HEK293T (cell line): ENCODE measurements at regions not wholly inside any gene's neighbourhood (a gene's known extent, or its start where the extent isn't known, plus 50 kb on each side); places are given as distances from the start of the nearest gene placed in this dataset.

Experiments
- CTCF ChIA-PET: fragments of 350-600 bp; formaldehyde crosslinking; extraction: SDS; loops from one replicate; lab custom pipeline; 2021; ENCODE audit warnings: antibody characterized with exemption, inconsistent platforms; lab: Yijun Ruan, JAX
- POLR2A ChIA-PET: fragments of 350-600 bp; formaldehyde crosslinking; extraction: SDS; loops from one replicate; lab custom pipeline; 2020; ENCODE audit warnings: antibody characterized with exemption, inconsistent platforms; lab: Yijun Ruan, JAX
- DNase-seq: peaks from one replicate; pipeline ENCODE4 v3.0.0; 2012; ENCODE audit warnings: mixed read lengths; ENCODE audit errors: extremely low spot score
- ARNT ChIP-seq: fragments of 450-650 bp; IDR thresholded peaks from 2 replicates; pipeline ENCODE4 v1.6.1; 2017; ENCODE audit warnings: mild to moderate bottlenecking
- BHLHE40 ChIP-seq: fragments of 450-650 bp; IDR thresholded peaks from 2 replicates; pipeline ENCODE4 v1.6.1; 2016; ENCODE audit warnings: mild to moderate bottlenecking, moderate library complexity, borderline replicate concordance
- CTBP1 ChIP-seq: fragments of 450-650 bp; IDR thresholded peaks from 2 replicates; pipeline ENCODE4 v1.6.1; 2016; ENCODE audit warnings: borderline replicate concordance
- ELF4 ChIP-seq: fragments of 450-650 bp; IDR thresholded peaks from 2 replicates; pipeline ENCODE4 v1.6.1; 2017; ENCODE audit warnings: antibody characterized with exemption
- FOXA1 ChIP-seq: fragments of 450-650 bp; IDR thresholded peaks from 2 replicates; pipeline ENCODE4 v1.6.1; 2016; ENCODE audit warnings: mild to moderate bottlenecking
- FOXK2 ChIP-seq: fragments of 450-650 bp; IDR thresholded peaks from 2 replicates; pipeline ENCODE4 v1.6.1; 2016; ENCODE audit warnings: mild to moderate bottlenecking
- FOXM1 ChIP-seq: fragments of 450-650 bp; IDR thresholded peaks from 2 replicates; pipeline ENCODE4 v1.6.1; 2017; ENCODE audit warnings: mild to moderate bottlenecking, borderline replicate concordance
- HDGF ChIP-seq: fragments of 450-650 bp; IDR thresholded peaks from 2 replicates; pipeline ENCODE4 v1.6.1; 2017; ENCODE audit warnings: antibody characterized with exemption, borderline replicate concordance
- L3MBTL2 ChIP-seq: fragments of 450-650 bp; conservative IDR thresholded peaks from 2 replicates; pipeline ENCODE4 v1.6.1; 2016; ENCODE audit warnings: mild to moderate bottlenecking
- LEF1 ChIP-seq: fragments of 450-650 bp; IDR thresholded peaks from 2 replicates; pipeline ENCODE4 v1.6.1; 2017; ENCODE audit warnings: mild to moderate bottlenecking, borderline replicate concordance
- NFRKB ChIP-seq: fragments of 450-650 bp; IDR thresholded peaks from 2 replicates; pipeline ENCODE4 v1.6.1; 2016; ENCODE audit warnings: mild to moderate bottlenecking, moderate library complexity
- PKNOX1 ChIP-seq: fragments of 450-650 bp; IDR thresholded peaks from 2 replicates; pipeline ENCODE4 v1.6.1; 2016
- SP1 ChIP-seq: fragments of 450-650 bp; IDR thresholded peaks from 2 replicates; pipeline ENCODE4 v1.6.1; 2017
- SUZ12 ChIP-seq: fragments of 450-650 bp; IDR thresholded peaks from 2 replicates; pipeline ENCODE4 v1.6.1; 2016; ENCODE audit warnings: mild to moderate bottlenecking
- TARDBP ChIP-seq: fragments of 450-650 bp; IDR thresholded peaks from 2 replicates; pipeline ENCODE4 v1.6.1; 2016
- ZNF384 ChIP-seq: fragments of 450-650 bp; IDR thresholded peaks from 2 replicates; pipeline ENCODE4 v1.6.1; 2016

GRCh38 chr22:22082960-22083359 lies 100.4 kb upstream of the TOP3B start:
- no peak for DNase-seq
- TF ChIP-seq PKNOX1 = no peak
- TF ChIP-seq FOXA1 = no peak
- no peak for TF ChIP-seq CTBP1
- no peak for TF ChIP-seq L3MBTL2
- TF ChIP-seq ARNT = no peak
- no peak for TF ChIP-seq HDGF
- POLR2A ChIA-PET = no interaction called here
- CTCF ChIA-PET = interaction anchor here (1.3 kb wide), 1 partner anchor 17 kb away, joined by 3 read pairs; no protein-coding TSS in a partner anchor

- DNase-seq = no peak
- ChIA-PET CTCF (interaction anchor here (1.3 kb wide), 1 partner anchor 18 kb away, joined by 3 read pairs; no protein-coding TSS in a partner anchor), POLR2A (no interaction called here)
- no peak for TF ChIP-seq BHLHE40
- no peak for TF ChIP-seq PKNOX1
- TF ChIP-seq CTBP1 = no peak
- no peak for TF ChIP-seq FOXK2
- TF ChIP-seq ZNF384 = no peak
- TF ChIP-seq FOXA1 = no peak
- TF ChIP-seq LEF1 = no peak
- no peak for TF ChIP-seq TARDBP
- TF ChIP-seq L3MBTL2 = no peak
- TF ChIP-seq ELF4 = no peak
- no peak for TF ChIP-seq SUZ12
- TF ChIP-seq FOXM1 = no peak
- no peak for TF ChIP-seq SP1
Measured at GRCh38 chr22:22082229-22082835, 99.7 kb upstream of the TOP3B start.

GRCh38 chr22:22080270-22080669 lies 97.7 kb upstream of the TOP3B start:
- DNase-seq = no peak
- no peak for TF ChIP-seq PKNOX1
- TF ChIP-seq HDGF = no peak
- no peak for TF ChIP-seq CTBP1
- POLR2A ChIA-PET = no interaction called here
- CTCF ChIA-PET = no interaction called here

GRCh38 chr22:22079404-22080148 lies 97.0 kb upstream of the TOP3B start:
- CTCF ChIA-PET = no interaction called here
- no peak for TF ChIP-seq NFRKB
- no peak for TF ChIP-seq FOXA1
- no peak for TF ChIP-seq FOXM1
- TF ChIP-seq ELF4 = no peak
- TF ChIP-seq ARNT = no peak
- no peak for TF ChIP-seq BHLHE40
- TF ChIP-seq HDGF = no peak
- no peak for TF ChIP-seq SUZ12
- no peak for TF ChIP-seq ZNF384
- no peak for TF ChIP-seq SP1
- TF ChIP-seq CTBP1 = no peak
- TF ChIP-seq LEF1 = no peak
- no peak for TF ChIP-seq TARDBP
- TF ChIP-seq L3MBTL2 = no peak
- TF ChIP-seq PKNOX1 = no peak
- TF ChIP-seq FOXK2 = no peak
- POLR2A ChIA-PET = no interaction called here
- DNase-seq = no peak

GRCh38 chr22:22078329-22078728 lies 95.7 kb upstream of the TOP3B start:
- DNase-seq = no peak
- ChIA-PET POLR2A (no interaction called here), CTCF (no interaction called here)
- no peak for TF ChIP-seq LEF1
- no peak for TF ChIP-seq ARNT
- no peak for TF ChIP-seq FOXK2
